ENCODE measurements at regions not wholly inside any gene's neighbourhood (a gene's known extent, or its start where the extent isn't known, plus 50 kb on each side); places are given as distances from the start of the nearest gene placed in this dataset.

- H3K27me3 ChIP-seq = no peaks in the 10 kb centered on the region
- TF ChIP-seq EP300 (IDR thresholded peaks at IDR 0.05) (no peak), CTCF (IDR thresholded peaks at IDR 0.05) (no peak), POLR2AphosphoS5 (IDR thresholded peaks at IDR 0.05) (no peak), POLR2A (IDR thresholded peaks at IDR 0.05) (no peak)
- no peaks in the 10 kb centered on the region for H3K9me3 ChIP-seq
- H3K27ac ChIP-seq = no peak overlapping the region
- H3K4me3 ChIP-seq = no peak overlapping the region
- peaks cover 0 to 3% (median 0%) of the 10 kb centered on the region in 3 donors for H3K4me1 ChIP-seq
- no peaks in the 10 kb centered on the region for H3K36me3 ChIP-seq
- 44 to 51% methylated on average over 3 of the region's 3 CpGs for WGBS, 2 donors (ENCODE audit: low coverage in 1 of 2)
- ATAC-seq = no peak
These were observed 418.7 kb upstream of the NBEA start for GRCh38 chr13:34523406-34523805.

- no peak for TF ChIP-seq CTCF (IDR thresholded peaks at IDR 0.05)
- TF ChIP-seq EP300 (IDR thresholded peaks at IDR 0.05) = no peak
- no peak for TF ChIP-seq POLR2A (IDR thresholded peaks at IDR 0.05)
- TF ChIP-seq POLR2AphosphoS5 (IDR thresholded peaks at IDR 0.05) = no peak
- H3K36me3 ChIP-seq = no peaks in the 10 kb centered on the region
- H3K27me3 ChIP-seq = no peaks in the 10 kb centered on the region
- no peak for ATAC-seq
- 91 to 93% methylated on average over 1 to 2 of the region's 2 CpGs for WGBS, 2 donors (ENCODE audit: low coverage in 1 of 2)
- no peaks in the 10 kb centered on the region for H3K4me1 ChIP-seq
- H3K9me3 ChIP-seq = no peaks in the 10 kb centered on the region
- no peak overlapping the region for H3K27ac ChIP-seq
- no peak overlapping the region for H3K4me3 ChIP-seq
These were observed 408.1 kb upstream of the NBEA start for GRCh38 chr13:34533941-34534340.

GRCh38 chr13:34542321-34542720 lies 399.7 kb upstream of the NBEA start:
- Histone ChIP-seq H3K4me1 (no peaks in the 10 kb centered on the region), H3K9me3 (no peaks in the 10 kb centered on the region), H3K4me3 (no peak overlapping the region), H3K36me3 (no peaks in the 10 kb centered on the region), H3K27ac (no peak overlapping the region), H3K27me3 (no peaks in the 10 kb centered on the region)
- TF ChIP-seq CTCF (IDR thresholded peaks at IDR 0.05) (no peak), POLR2A (IDR thresholded peaks at IDR 0.05) (no peak), POLR2AphosphoS5 (IDR thresholded peaks at IDR 0.05) (no peak), EP300 (IDR thresholded peaks at IDR 0.05) (no peak)
- WGBS, 2 donors (ENCODE audit: low coverage in 1 of 2) = 65 to 83% methylated on average over 4 of the region's 4 CpGs
- ATAC-seq = no peak

GRCh38 chr13:34543836-34544235 lies 398.2 kb upstream of the NBEA start:
- Histone ChIP-seq H3K4me1 (no peaks in the 10 kb centered on the region), H3K27ac (no peak overlapping the region), H3K9me3 (no peaks in the 10 kb centered on the region), H3K36me3 (no peaks in the 10 kb centered on the region), H3K27me3 (no peaks in the 10 kb centered on the region), H3K4me3 (no peak overlapping the region)
- TF ChIP-seq CTCF (IDR thresholded peaks at IDR 0.05) = no peak
- no peak for TF ChIP-seq EP300 (IDR thresholded peaks at IDR 0.05)
- no peak for TF ChIP-seq POLR2A (IDR thresholded peaks at IDR 0.05)
- 63 to 88% methylated on average over 3 to 4 of the region's 4 CpGs for WGBS, 2 donors (ENCODE audit: low coverage in 1 of 2)
- no peak for ATAC-seq

GRCh38 chr13:34545461-34545860 lies 396.6 kb upstream of the NBEA start:
- Histone ChIP-seq H3K27me3 (no peaks in the 10 kb centered on the region), H3K36me3 (no peaks in the 10 kb centered on the region), H3K27ac (no peak overlapping the region), H3K9me3 (no peaks in the 10 kb centered on the region), H3K4me1 (no peaks in the 10 kb centered on the region), H3K4me3 (no peak overlapping the region)
- 83 to 97% methylated on average over 1 to 2 of the region's 2 CpGs for WGBS, 2 donors (ENCODE audit: low coverage in 1 of 2)
- no peak for TF ChIP-seq POLR2A (IDR thresholded peaks at IDR 0.05)
- TF ChIP-seq CTCF (IDR thresholded peaks at IDR 0.05) = no peak
- TF ChIP-seq POLR2AphosphoS5 (IDR thresholded peaks at IDR 0.05) = no peak
- no peak for TF ChIP-seq EP300 (IDR thresholded peaks at IDR 0.05)
- ATAC-seq = no peak

All from gastroesophageal sphincter (tissue), 4 donors.